COR-L47 (cell line): ENCODE measurements at regions not wholly inside any gene's neighbourhood (a gene's known extent, or its start where the extent isn't known, plus 50 kb on each side); places are given as distances from the start of the nearest gene placed in this dataset.
A peak's percentile ranks its signal among the peaks of the same experiment; 100 is the strongest.
"Not testable (repeated sequence)": the region's sequence is repeated elsewhere in the genome, so short reads cannot be mapped to it uniquely, and the experiment has no call there.

ENCODE experiments used
- DNase-seq: peaks from one replicate; lab custom pipeline; 2025; lab: John Stamatoyannopoulos, UW

DNA sequence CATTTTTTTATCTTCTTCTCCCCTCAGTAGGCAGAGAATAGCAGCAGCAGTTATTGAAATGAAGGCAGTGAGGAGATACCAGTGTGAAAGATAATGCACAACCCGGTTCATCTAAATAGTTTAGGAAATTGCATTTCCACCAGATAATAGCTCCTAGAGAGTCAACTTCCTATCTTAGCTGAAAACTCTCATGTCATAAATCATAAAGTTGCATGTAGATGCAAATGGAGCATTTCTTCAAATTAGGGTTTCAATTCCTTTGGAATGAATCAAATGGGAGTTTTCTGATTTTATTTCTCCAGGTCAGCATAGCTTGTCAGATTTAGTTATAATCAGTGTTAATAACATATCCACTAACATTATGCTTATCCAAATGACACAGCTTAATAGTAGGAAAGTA lies 335.3 kb downstream of the CNTNAP4 start:
- no peak for DNase-seq

DNA sequence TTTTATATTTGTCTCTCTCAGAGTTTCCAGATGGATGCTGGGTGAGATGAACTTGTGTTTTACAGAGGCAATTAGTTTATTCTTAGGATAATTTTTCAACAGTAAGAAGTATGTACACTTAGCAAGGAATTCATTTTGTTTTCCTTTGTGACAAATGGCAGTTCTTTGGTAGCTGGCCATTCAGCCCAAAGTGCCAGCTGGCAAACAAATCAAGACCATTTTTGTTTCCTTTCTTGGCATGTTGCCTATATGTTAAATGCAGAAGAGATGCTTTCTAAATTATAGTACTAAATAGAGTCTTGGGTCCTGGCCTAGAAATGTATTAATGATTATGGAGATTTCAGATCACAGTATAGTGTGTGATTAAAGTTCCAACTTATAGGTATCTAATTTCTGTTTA lies 337.1 kb downstream of the CNTNAP4 start:
- peak; percentile 79 for DNase-seq

DNA sequence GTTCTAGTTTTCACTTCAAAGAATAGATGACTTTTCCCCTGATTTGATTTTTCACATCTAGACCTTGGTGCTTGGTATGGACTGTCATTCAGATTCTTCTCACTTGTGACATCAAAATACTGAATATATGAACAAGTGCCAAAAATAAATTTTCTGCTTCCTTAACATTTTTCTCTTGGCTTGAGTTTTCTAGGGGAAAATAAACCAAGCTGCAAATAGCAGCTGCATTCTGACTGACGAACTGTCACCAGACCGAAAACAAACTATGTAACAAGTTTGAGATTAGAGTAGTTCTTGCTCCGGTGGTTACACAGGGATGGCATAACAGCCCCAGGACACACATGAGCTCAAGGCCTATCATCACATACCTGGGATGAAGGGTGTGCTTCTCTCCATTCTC lies 345.7 kb downstream of the CNTNAP4 start:
- DNase-seq, result no peak

DNA sequence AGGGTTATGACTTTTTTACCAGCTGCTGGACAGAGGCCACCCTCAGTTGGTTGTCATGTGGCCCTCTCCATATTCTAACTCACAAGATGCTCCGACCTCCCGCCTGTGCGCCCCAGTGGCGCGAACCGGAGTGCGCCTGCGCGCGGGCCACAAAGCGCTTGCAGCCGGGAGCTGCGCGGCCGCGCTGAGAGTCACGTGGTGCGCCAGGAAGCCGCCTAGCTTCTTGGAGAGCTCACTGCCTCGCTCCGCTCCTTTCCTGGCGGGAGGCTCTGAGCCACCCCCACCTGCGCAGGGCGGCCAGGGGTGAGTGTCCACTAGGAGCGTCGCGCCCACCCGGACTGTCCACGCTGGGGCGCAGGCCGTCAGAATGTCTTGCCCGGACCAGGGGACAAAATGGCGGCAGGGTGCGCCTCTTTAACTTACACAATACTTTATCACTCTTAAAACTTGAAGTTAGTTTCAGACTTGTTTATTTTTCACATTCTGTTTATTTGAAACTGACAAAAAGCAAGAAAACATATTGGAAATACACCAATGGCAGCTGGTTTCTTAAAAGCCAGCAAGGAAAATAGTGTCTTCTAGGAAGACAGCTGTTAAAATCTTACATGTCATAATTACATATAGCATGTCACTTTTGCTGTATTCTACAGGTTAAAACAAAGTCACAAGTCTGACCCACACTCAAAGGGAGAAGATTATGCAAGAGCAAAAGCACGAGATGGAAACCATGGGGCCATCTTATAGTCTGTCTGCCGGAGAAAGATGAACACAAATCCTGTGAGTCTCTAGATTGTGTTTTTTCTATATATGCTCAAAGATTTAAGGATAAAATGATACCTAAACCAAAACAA lies 357.9 kb downstream of the CNTNAP4 start:
- no peak for DNase-seq

DNA sequence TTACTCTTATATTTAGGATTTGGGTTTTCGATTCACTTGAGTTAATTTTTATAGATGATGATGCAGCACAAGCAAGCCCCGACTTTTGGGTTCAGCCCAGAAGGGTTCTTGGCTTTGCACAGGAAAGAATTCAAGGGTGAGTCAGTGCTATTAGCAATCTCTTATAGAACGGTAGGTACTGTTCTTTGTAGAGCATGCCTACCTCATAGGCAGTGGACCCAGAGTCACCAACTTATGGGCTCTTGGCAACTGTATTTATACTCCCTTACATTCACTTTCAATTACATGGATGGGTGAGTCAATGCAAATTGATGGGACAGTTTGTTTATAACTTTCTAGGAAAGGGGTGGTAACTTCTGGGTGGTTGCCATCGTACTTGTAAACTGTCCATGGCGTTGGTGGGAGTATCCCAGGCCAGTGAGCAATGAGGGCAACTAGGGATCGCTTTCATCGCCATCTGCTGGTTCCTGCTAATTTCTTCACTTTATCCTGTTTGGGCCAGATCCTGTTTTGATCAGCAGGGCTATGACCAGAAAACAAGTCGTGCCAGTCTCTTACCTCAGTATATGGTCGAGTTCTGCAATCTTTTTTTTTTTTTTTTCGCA lies 362.6 kb downstream of the CNTNAP4 start:
- no peak for DNase-seq

DNA sequence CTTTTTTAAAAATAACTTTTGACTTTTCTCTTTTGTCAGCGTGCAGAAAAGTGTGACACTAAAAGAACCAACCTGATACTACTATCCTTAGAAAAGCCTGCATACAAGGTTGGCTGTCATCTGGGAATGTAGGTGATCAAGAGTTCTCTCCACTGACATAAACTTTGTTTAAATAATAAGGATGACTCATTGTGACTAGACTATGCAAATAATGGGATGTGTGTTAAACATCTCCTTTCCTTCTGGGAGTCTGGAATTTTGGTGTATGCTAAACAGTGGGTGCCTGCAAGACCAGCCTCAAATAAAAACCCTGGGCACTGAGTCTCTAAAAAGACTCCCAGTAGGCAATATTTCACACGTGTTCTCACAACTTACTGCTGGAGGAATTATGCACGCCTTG lies 373.4 kb downstream of the CNTNAP4 start:
- no peak for DNase-seq

DNA sequence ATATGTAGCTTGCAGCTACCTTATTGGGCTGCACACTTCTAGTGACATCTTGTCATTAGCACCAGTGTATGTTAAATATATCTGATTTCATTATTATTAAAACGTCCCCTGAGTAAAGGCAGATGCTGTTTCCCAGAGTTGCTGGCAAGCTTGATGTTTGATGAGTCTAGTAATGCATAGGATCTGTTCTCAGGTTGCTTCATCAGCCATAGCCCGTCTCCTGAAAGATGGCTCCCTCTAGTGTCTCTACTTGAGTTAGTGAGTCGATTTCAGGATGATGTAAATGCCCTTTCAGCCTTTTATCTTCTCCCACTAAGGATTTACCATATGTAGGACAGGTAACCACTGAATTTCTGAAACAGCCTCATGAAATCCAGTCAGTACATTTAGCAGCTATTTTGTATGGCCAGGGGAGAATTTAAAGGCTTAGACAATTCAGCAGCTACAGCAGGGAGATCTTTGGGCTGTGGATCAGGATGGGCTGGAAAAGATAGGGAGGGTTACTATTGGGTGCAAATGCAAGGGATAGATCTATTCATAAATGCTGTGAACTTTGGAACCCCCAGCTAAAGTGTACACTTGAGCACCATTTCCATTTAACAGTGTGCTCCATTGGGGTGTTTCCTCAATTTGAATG lies 376.3 kb downstream of the CNTNAP4 start:
- peak; percentile 86 for DNase-seq

DNA sequence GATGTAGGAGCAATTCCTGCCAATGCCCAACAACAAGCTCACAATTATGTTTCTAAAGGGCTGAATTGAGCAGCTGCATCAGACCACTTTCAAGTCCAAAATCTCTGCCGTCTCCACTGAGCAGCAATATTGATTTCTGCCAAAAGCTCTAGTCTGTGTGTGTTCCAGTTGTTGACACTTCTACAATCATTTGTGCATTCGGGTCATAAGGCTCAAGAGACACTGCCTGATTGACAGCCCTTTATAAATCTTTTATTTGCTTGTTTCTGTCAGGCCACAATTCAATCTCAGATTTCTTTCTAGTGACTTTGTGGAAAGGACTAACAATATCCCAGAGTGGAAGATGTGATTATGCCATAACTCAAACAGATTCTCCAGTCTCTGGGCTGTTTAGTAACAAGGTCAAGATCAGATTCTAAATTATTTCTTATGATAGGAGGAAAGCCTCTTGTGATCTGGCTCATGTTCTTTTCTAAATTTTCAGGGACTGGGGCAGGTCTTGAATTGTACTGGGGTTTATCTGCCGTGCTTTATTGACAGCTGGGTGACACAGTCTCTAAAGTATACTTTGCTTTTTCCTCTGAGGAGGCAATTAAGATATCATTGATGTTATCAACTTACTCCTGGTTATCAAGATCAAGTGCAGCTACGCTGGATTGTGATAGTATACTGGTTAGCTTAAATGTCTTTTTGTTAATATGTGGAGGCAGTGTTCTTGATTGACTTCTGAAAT lies 377.1 kb downstream of the CNTNAP4 start:
- no peak for DNase-seq

DNA sequence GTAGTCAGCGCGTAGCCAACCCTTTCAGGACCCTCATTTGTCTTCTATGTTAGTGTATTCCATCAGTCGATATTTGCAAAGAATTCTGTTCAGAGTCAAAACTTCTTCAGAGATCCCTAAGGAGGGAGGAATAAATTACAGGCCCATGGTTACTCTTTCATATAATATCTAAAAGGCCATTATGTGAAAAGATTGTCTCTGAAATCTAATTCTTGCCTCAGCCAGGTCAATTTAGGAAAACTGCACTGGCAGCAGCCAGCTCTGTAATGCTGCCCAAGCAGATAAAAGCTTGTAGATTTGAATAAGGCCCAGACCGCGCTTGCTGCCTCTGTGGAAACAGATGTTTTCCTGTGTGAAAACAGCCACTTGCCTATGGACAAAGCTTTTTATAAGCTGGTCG lies 379.8 kb downstream of the CNTNAP4 start:
- DNase-seq, result no peak

DNA sequence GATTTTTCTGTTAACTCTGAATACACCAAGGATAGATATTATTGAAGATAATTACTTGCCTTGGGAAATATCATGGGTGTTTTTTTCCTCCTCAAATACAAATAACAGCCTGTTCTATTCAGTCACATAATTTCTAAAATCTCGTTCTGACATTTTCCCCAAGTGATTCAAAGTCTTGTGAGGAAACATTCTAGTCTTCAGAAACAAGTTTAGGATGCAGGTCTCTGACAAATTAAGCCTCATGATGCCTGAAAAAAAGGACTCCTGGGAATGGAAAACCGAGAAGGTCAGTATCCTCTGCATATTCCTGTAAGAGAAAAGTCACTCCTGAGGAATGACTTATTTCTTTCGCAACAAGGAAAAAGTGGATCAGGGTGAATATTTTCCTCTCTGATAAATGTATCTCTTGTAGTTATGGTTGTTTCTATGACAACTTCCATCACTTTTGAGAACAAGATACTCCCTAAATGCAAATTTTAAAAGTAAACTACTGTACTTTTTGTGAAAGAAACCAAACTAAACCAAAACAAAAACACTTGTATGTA lies 384.6 kb downstream of the CNTNAP4 start:
- DNase-seq, result no peak

DNA sequence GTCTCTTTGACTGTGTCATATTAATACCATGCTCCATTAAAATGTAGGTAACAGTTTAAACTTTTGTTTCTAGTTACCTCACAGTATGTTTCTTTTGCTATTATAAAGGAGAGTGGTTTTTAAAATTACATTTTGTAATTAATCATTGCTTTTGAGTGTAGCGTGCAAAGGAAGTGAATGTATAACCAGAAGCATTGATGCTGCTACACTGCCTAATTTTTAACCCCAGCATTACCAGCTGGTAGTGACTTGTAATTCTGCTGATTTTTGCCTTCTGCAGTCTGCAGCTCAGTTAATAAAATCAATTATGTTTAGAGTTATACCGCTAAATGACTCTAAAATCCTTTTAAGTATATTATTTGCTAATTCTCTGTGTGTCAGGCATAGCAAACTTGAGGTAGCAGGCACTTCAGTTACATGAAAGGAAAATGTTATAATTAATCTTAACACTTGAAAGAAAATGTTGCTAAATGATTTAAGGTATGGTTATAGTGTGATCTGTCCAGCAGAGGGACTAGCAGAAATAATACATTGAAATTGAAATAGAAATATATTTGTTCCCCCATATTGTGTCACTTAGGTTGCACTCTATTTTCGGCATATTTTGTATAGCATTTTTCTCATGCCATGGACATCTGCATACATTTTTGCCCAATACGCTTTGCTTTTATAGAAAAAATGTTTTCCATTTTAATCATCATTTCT lies 388.5 kb downstream of the CNTNAP4 start:
- no peak for DNase-seq

DNA sequence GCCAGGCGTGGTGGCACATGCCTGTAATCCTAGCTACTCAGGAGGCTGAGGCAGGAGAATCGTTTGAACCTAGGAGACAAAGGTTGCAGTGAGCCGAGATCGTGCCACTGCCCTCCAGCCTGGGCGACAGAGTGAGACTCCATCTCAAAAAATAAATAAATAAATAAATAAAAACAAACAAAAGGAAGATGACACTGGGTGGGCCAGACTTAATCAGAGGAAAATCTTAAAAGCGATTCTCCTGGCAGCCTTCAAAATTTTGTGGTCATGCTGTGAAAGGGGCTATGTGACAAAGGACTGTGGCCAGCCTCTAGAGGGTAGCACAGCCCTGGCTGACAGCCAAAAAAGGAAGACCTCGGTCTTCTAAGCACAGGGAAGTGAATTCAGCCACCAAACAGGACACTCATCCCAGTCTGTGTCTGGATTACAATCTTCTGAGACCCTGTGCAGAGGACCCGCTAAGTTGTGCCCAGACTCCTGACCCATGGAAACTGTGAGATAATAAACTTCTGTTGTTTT lies 391.1 kb downstream of the CNTNAP4 start:
- no peak for DNase-seq

DNA sequence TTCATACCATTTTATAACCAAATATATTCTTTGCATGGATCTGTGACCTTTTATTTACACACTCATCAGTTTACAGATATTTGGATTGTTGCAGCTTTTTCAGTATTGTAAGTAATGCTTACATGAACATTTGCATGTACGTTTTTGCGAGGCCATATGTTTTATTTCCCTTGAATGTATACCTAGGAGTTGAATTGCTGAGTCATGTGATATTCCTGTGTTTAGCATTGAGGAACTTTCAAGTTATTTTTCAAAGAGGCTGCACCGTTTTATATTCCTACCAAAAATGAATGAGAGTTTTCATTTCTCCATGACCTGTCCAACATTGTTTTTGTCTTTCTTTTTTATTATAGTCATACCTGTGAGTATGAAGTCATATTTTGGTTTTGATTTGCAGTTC lies 392.1 kb downstream of the CNTNAP4 start:
- no peak for DNase-seq

DNA sequence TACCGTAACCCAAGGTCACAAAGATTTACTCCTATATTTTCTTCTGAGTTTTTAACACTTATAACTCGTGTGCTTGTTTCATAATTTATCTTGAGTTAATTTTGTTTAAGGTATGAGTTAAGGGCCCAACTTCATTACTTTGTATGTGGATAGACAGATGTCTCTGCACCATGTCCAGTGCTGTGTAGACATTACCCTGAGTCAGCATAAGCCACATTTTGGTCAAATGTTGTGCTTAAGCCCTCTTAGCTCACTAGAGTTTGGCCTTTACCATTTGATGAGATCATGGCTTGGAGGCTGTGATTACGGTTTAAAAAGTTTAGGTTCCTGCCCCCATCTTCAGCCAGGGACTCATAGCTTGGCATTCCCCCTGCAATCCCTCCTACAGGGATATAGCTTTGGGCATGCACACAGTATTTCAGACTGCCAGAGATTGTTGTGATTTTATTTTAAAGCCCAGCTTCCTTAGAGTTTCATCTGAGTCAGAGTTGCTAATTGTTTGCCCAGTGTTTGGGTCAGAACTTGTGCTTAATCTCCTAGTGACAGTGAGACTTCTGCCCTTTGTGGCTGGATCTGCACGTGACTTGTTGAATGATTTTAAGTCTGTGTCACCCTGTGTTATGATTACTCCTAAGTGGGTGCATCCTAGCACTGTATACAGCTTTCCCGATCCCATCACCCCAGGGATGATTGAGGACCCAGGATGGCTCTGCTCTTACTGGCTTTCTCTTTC lies 393.1 kb downstream of the CNTNAP4 start:
- DNase-seq, result no peak

DNA sequence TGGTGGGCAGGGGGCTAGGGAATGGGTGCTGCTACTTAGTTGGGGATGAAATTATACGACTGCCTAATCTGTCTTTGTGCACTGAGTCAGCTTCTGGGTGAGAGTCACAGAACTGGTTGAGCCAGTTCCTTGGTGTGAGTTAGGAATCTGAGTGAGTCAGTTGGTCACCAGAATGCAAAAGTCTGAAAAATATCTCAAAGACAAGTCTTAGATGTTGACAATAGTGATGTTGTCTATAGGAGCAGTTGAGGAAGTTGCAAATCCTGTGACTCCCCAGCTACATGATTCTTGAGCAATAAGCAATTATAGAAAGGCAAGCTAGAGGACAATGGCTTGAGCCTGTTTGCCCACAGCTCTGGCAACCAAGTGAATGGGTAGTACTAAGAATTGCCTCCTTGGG lies 399.2 kb downstream of the CNTNAP4 start:
- no peak for DNase-seq

DNA sequence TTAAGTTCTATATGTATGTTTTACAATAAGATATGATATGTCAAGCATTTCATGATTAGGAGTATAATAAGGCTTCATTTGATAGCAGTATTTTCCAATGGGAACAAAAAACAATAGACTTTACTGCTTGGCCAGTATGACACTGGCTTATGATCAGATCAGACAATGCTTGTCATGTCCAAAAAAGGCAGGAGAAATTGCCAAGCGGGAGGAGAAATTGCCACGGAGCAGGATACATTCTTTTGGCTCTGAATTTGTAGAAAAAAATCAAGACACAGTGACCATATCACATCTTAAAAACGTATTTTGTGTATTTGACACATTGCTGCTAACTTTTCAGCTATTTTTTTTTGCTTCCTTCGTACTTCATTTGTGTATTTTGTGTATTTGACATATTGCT lies 404.1 kb downstream of the CNTNAP4 start:
- no peak for DNase-seq

DNA sequence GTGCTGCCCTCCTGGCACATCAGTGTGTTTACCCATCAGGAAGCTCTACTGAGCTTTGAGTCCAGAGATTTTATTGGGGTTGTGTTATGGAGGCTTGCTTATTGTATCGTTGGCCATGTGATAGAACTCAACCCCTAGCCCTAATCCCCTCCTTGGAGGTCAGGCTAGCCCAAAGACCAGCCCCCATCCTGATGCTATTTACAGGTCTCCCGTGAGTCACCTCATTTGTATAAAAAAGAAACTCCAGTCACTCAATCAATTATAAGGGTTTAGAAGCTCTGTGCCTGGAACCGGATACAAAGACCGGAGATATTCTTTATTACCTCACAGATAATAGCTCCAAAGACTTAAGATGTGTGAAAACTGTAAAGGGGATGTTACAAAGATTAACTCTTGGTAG lies 405.9 kb downstream of the CNTNAP4 start:
- no peak for DNase-seq

DNA sequence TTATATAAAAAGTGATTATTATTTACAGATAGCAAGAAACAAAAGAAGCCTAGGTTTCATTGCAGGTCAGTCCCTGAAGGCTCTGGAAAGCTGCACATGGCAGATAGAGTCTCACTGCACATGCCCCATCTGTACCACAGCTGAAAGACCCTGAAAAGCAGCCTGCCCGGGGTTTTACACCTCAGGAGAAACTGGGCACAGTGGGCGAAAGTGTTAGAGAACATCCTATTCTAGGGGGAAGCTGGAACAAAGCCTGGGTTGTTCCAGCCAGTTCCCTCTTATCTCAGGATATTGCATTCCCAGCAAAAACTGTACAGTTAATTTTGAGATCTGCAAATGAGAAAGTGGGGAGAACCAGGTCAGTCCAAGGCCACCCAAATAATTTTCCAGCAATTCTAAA lies 419.7 kb downstream of the CNTNAP4 start:
- no peak for DNase-seq

DNA sequence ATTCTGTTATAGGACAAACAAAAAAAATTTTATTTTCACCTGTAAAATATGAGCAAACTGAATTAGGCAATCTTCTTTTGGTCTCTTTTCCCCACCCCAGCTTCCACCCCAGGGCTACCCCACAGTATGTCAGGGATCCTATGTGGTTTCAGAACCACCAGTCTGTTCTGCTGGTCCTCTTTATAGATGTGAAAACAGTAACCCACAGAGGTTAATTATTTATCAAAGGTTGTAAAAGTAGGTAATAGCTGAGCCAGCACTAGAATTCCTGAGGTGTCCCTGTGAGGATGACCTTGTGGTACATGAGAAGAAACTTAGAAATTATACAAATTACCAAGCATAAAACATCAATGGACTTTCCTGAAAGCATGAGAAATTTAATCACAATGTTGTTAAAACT lies 428.7 kb downstream of the CNTNAP4 start:
- no peak for DNase-seq

DNA sequence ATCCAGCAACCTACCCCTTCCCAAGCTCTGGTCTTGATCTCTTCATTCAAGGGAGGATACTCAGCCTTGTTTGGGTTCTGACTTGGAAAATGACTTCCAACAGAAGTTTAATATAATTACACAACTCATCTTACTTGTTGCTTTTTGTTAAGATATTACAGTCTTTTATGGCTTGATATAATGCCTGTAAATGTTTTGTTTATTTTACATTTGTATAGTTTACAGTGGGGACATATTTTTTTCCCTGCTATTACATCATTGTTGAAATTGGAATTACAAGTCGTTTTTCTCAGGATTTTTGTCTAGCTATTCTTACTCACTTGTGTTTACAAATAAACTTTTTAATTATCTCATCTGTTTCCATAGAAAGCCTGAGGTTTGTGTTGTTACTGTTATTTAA lies 436.0 kb downstream of the CNTNAP4 start:
- DNase-seq, result no peak

DNA sequence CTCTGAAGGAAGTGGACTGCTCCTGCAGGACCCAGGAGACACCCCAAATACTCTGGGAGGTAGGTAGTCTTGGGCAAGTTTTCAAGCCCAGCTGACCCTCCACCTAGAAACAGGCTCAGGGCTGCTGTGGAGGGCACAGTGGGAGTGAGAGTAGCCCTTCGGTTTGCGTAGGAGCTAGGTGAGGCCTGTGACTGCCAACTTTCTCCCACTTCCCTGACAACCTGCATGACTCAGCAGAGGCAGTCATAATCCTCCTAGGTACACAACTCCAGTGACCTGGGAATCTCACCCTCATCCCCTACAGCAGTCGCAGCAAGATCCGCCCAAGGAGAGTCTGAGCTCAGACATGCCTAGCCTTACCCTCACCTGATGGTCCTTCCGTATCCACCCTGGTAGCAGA lies 439.1 kb downstream of the CNTNAP4 start:
- DNase-seq, result not testable (repeated sequence)
